PC-9 (cell line): ENCODE measurements at regions not wholly inside any gene's neighbourhood (a gene's known extent, or its start where the extent isn't known, plus 50 kb on each side); places are given as distances from the start of the nearest gene placed in this dataset.

Experiments used
- BruUV-seq: library from RNA; stranded (reverse); fragments of 400-500 nt; replicated peaks from 2 replicates; lab custom pipeline; 2021; lab: Mats Ljungman, UMichigan
- CTCF ChIA-PET: fragments of 300-600 bp; sonication (Branson Sonifier 250); formaldehyde crosslinking; loops from one replicate; lab custom pipeline; 2022; ENCODE audit warnings: antibody characterized with exemption; lab: Charles Lee
- POLR2A ChIA-PET: fragments of 300-600 bp; sonication (Branson Sonifier 250); formaldehyde crosslinking; loops from one replicate; lab custom pipeline; 2022; ENCODE audit warnings: antibody characterized with exemption; ENCODE audit not compliant: unreplicated experiment; lab: Charles Lee
- DNase-seq, 2 experiments: peaks; one replicate each; pipeline versions ENCODE4 v3.0.0 to v3.0.0-alpha.2; 2015 to 2022; ENCODE audit warnings: mixed read lengths in 1 of 2
- H2AFZ ChIP-seq: fragments of 200-600 bp; sonication (generic); 2 replicates; pipeline ENCODE4 v1.8.1; 2017; ENCODE audit warnings: antibody characterized with exemption
- H3F3A ChIP-seq: fragments of 200-600 bp; sonication (generic); 2 replicates; pipeline ENCODE4 v1.8.1; 2017; ENCODE audit warnings: antibody characterized with exemption, mild to moderate bottlenecking, low read depth; ENCODE audit not compliant: insufficient read depth
- H3K27ac ChIP-seq: fragments of 200-600 bp; sonication (generic); 2 replicates; pipeline ENCODE4 v1.6.1; 2016; ENCODE audit warnings: mixed run types
- H3K27me3 ChIP-seq: fragments of 200-600 bp; sonication (generic); 2 replicates; pipeline ENCODE4 v1.6.1; 2016; ENCODE audit warnings: low read depth, mixed run types; ENCODE audit not compliant: insufficient read depth
- H3K36me3 ChIP-seq: fragments of 200-600 bp; sonication (generic); 2 replicates; pipeline ENCODE4 v1.6.1; 2016; ENCODE audit warnings: low read depth, mixed run types
- H3K4me1 ChIP-seq: fragments of 200-600 bp; sonication (generic); replicated peaks from 2 replicates; pipeline ENCODE4 v1.6.1; 2016; ENCODE audit warnings: mixed run types; ENCODE audit not compliant: insufficient read depth
- H3K4me2 ChIP-seq: fragments of 200-600 bp; sonication (generic); 2 replicates; pipeline ENCODE4 v1.6.1; 2017; ENCODE audit warnings: mixed run types
- H3K4me3 ChIP-seq: fragments of 200-600 bp; sonication (generic); 2 replicates; pipeline ENCODE4 v1.6.1; 2016; ENCODE audit warnings: mixed run types
- H3K79me2 ChIP-seq: fragments of 200-600 bp; sonication (generic); 2 replicates; pipeline ENCODE4 v1.6.1; 2017; ENCODE audit warnings: low read depth, mixed run types
- H3K9me2 ChIP-seq: fragments of 200-600 bp; sonication (generic); 2 replicates; pipeline ENCODE4 v1.8.1; 2017; ENCODE audit warnings: mild to moderate bottlenecking; ENCODE audit not compliant: insufficient read depth
- H3K9me3 ChIP-seq: fragments of 200-600 bp; sonication (generic); 2 replicates; pipeline ENCODE4 v1.8.1; 2016; ENCODE audit warnings: low read depth; ENCODE audit not compliant: insufficient read depth
- H4K20me1 ChIP-seq: fragments of 200-600 bp; sonication (generic); 2 replicates; pipeline ENCODE4 v1.8.1; 2017; ENCODE audit not compliant: insufficient read depth
- EZH2 ChIP-seq: fragments of 200-600 bp; sonication (generic); IDR thresholded peaks from 2 replicates; pipeline ENCODE4 v1.8.0; 2017; ENCODE audit warnings: antibody characterized with exemption, low read depth
- intact Hi-C: fragments of 100-400 bp; cut with micrococcal nuclease; formaldehyde crosslinking; loops from one replicate; pipeline ENCODE4 v1.10.0; 2022; ENCODE audit not compliant: unreplicated experiment
- TF ChIP-seq, protein P1 (sequence below): fragments of 200-600 bp; sonication (generic); conservative IDR thresholded peaks from 2 replicates; pipeline ENCODE4 v1.6.1; 2017; ENCODE audit warnings: mixed run types, antibody characterized with exemption, mild to moderate bottlenecking, moderate library complexity

DNA sequence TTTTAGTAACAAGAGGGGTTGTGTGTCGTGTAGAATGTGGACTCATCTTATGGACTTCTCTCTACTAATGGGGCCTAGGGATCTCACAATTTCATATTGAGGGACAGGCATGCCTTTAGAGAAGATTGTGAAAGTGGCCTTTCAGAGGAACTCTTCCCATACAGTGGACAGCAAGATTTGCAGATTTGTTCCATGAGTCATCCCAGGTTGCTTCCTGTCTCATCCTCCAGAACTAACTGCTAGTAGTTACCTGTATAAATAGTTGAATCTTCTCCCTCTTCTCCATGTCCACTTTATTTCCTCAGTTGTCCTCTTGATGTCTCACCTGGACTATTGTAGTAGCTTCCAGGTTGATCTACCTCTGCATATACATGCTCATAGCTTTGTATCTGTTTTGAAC, 997.5 kb upstream of the CTNND2 start:
- TF ChIP-seq EZH2: no peak
- TF ChIP-seq, protein P1, sequence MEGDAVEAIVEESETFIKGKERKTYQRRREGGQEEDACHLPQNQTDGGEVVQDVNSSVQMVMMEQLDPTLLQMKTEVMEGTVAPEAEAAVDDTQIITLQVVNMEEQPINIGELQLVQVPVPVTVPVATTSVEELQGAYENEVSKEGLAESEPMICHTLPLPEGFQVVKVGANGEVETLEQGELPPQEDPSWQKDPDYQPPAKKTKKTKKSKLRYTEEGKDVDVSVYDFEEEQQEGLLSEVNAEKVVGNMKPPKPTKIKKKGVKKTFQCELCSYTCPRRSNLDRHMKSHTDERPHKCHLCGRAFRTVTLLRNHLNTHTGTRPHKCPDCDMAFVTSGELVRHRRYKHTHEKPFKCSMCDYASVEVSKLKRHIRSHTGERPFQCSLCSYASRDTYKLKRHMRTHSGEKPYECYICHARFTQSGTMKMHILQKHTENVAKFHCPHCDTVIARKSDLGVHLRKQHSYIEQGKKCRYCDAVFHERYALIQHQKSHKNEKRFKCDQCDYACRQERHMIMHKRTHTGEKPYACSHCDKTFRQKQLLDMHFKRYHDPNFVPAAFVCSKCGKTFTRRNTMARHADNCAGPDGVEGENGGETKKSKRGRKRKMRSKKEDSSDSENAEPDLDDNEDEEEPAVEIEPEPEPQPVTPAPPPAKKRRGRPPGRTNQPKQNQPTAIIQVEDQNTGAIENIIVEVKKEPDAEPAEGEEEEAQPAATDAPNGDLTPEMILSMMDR: no peak
- Histone ChIP-seq H3K9me2 (no peaks in the 10 kb centered on the region), H3K4me1 (peaks cover 20% of the 10 kb centered on the region; the same call in 1 of the 2 replicates), H3K27me3 (no peaks in the 10 kb centered on the region), H3K4me3 (no peak overlapping the region), H4K20me1 (no peaks in the 10 kb centered on the region), H3K4me2 (no peak overlapping the region), H3K79me2 (no peaks in the 10 kb centered on the region), H3K36me3 (no peaks in the 10 kb centered on the region), H2AFZ (no peak overlapping the region), H3K9me3 (no peaks in the 10 kb centered on the region), H3F3A (no peaks in the 10 kb centered on the region), H3K27ac (no peak overlapping the region)
- peak in 1 of 2 experiments; percentile 45 for DNase-seq
- ChIA-PET POLR2A (no interaction called here), CTCF (no interaction called here)
- BruUV-seq: no TSS peak
- intact Hi-C loops: no loop called here

- no peak overlapping the region for H3K27ac ChIP-seq
- no peak overlapping the region for H2AFZ ChIP-seq
- DNase-seq: no peak
- peaks cover 11% of the 10 kb centered on the region; the same call in 1 of the 2 replicates for H3K4me1 ChIP-seq
- no peak overlapping the region for H3K4me2 ChIP-seq
- no peaks in the 10 kb centered on the region for H3K9me3 ChIP-seq
- no peaks in the 10 kb centered on the region for H3K9me2 ChIP-seq
- CTCF ChIA-PET: no interaction called here
- H3K27me3 ChIP-seq: no peaks in the 10 kb centered on the region
- intact Hi-C loops: no loop called here
- H4K20me1 ChIP-seq: no peaks in the 10 kb centered on the region; the same call in 1 of the 2 replicates
- POLR2A ChIA-PET: no interaction called here
- H3K36me3 ChIP-seq: no peaks in the 10 kb centered on the region
- no peaks in the 10 kb centered on the region for H3F3A ChIP-seq
- no peaks in the 10 kb centered on the region for H3K79me2 ChIP-seq
- BruUV-seq: no TSS peak
- H3K4me3 ChIP-seq: no peak overlapping the region
- TF ChIP-seq EZH2: no peak
- TF ChIP-seq, protein P1: no peak
Measured at GRCh38 chr5:12896086-12896485, 991.8 kb upstream of the CTNND2 start.

- Histone ChIP-seq H3K36me3 (no peaks in the 10 kb centered on the region), H3K4me2 (no peak overlapping the region), H3K79me2 (no peaks in the 10 kb centered on the region), H3K9me3 (no peaks in the 10 kb centered on the region), H2AFZ (no peak overlapping the region), H3K27ac (no peak overlapping the region), H3K4me3 (no peak overlapping the region), H3K9me2 (no peaks in the 10 kb centered on the region), H3F3A (no peaks in the 10 kb centered on the region), H4K20me1 (no peaks in the 10 kb centered on the region), H3K4me1 (no peaks in the 10 kb centered on the region), H3K27me3 (no peaks in the 10 kb centered on the region)
- intact Hi-C loops: no loop called here
- DNase-seq: no peak
- TF ChIP-seq EZH2: no peak
- TF ChIP-seq, protein P1: no peak
- BruUV-seq: no TSS peak
- ChIA-PET POLR2A (no interaction called here), CTCF (no interaction called here)
Measured at GRCh38 chr5:12885018-12885417, 980.8 kb upstream of the CTNND2 start.
